Gastroesophageal sphincter (tissue), 3 donors: ENCODE measurements at regions not wholly inside any gene's neighbourhood (a gene's known extent, or its start where the extent isn't known, plus 50 kb on each side); places are given as distances from the start of the nearest gene placed in this dataset.

Experiments used
- CTCF ChIP-seq, 4 experiments: fragments of 200-600 bp in 2 of 4; fragments of 450-650 bp in 2 of 4; sonication (generic) in 1 of 4; IDR thresholded peaks; one replicate each; pipeline ENCODE4 v1.5.1; 2017 to 2019; ENCODE audit warnings: antibody characterized with exemption in 4 of 4, mild to moderate bottlenecking in 2 of 4, moderate library complexity in 2 of 4
- EP300 ChIP-seq: sonication (generic); formaldehyde crosslinking; IDR thresholded peaks from one replicate; pipeline ENCODE4 v1.6.1; 2017; ENCODE audit warnings: antibody characterized with exemption, mild to moderate bottlenecking
- POLR2A ChIP-seq, 2 donors: fragments of 450-650 bp; IDR thresholded peaks; one replicate each; pipeline ENCODE4 v1.6.1; 2017; ENCODE audit warnings: antibody characterized with exemption in 2 of 2, mild to moderate bottlenecking in 2 of 2, moderate library complexity in 1 of 2
- POLR2AphosphoS5 ChIP-seq: sonication (generic); formaldehyde crosslinking; IDR thresholded peaks from one replicate; pipeline ENCODE4 v1.6.1; 2017; ENCODE audit warnings: antibody characterized with exemption

- no peak for TF ChIP-seq CTCF (IDR thresholded peaks at IDR 0.05)
- TF ChIP-seq POLR2A (IDR thresholded peaks at IDR 0.05): no peak
- TF ChIP-seq EP300: no peak
- no peak for TF ChIP-seq POLR2AphosphoS5
These were observed 142.9 kb upstream of the KLF7 start for GRCh38 chr2:207308519-207309224.
